ENCODE measurements at regions not wholly inside any gene's neighbourhood (a gene's known extent, or its start where the extent isn't known, plus 50 kb on each side); places are given as distances from the start of the nearest gene placed in this dataset.

GRCh38 chr1:56317722-56318121 is 261.6 kb downstream of the PLPP3 start:
- TF ChIP-seq CTCF (IDR thresholded peaks at IDR 0.05; ENCODE audit: control extremely low read depth, extremely low read depth, low read depth, missing control alignments) = no peak
- no peak for DNase-seq (ENCODE audit: extremely low spot score)
- ChIA-PET CTCF (no interaction called here), POLR2A (no interaction called here)

GRCh38 chr1:56315293-56315942 is 263.9 kb downstream of the PLPP3 start:
- no peak for TF ChIP-seq CTCF (IDR thresholded peaks at IDR 0.05; ENCODE audit: control extremely low read depth, extremely low read depth, low read depth, missing control alignments)
- POLR2A ChIA-PET = no interaction called here
- CTCF ChIA-PET = no interaction called here
- DNase-seq (ENCODE audit: extremely low spot score) = no peak

- no peak for TF ChIP-seq CTCF (IDR thresholded peaks at IDR 0.05; ENCODE audit: control extremely low read depth, extremely low read depth, low read depth, missing control alignments)
- CTCF ChIA-PET = interaction anchor here (1.5 kb wide), 1 partner anchor 10 kb away, joined by 4 read pairs; no protein-coding TSS in a partner anchor
- POLR2A ChIA-PET = no interaction called here
Observed at GRCh38 chr1:56313560-56313959, 265.8 kb downstream of the PLPP3 start.

GRCh38 chr1:56311766-56312165 is 267.6 kb downstream of the PLPP3 start:
- ChIA-PET POLR2A (no interaction called here), CTCF (no interaction called here)
- no peak for DNase-seq (ENCODE audit: extremely low spot score)
- no peak for TF ChIP-seq CTCF (IDR thresholded peaks at IDR 0.05; ENCODE audit: control extremely low read depth, extremely low read depth, low read depth, missing control alignments)

More at GRCh38 chr1:56313560-56313959, 265.8 kb downstream of the PLPP3 start:
- no peak for DNase-seq (ENCODE audit: extremely low spot score)

GRCh38 chr1:56310945-56311344 is 268.4 kb downstream of the PLPP3 start:
- DNase-seq (ENCODE audit: extremely low spot score) = no peak
- ChIA-PET POLR2A (no interaction called here), CTCF (interaction anchor here (1.3 kb wide), 1 partner anchor 15 kb away, joined by 3 read pairs; no protein-coding TSS in a partner anchor)
- TF ChIP-seq CTCF (IDR thresholded peaks at IDR 0.05; ENCODE audit: control extremely low read depth, extremely low read depth, low read depth, missing control alignments) = no peak

- POLR2A ChIA-PET = no interaction called here
- CTCF ChIA-PET = no interaction called here
- DNase-seq (ENCODE audit: extremely low spot score) = no peak
- TF ChIP-seq CTCF (IDR thresholded peaks at IDR 0.05; ENCODE audit: control extremely low read depth, extremely low read depth, low read depth, missing control alignments) = no peak
Observed at GRCh38 chr1:56309065-56309464, 270.3 kb downstream of the PLPP3 start.

All from GM10248 (cell line).